HFFc6 (cell line): ENCODE measurements at regions not wholly inside any gene's neighbourhood (a gene's known extent, or its start where the extent isn't known, plus 50 kb on each side); places are given as distances from the start of the nearest gene placed in this dataset.

ENCODE experiments used
- DNase-seq: peaks from one replicate; pipeline ENCODE4 v3.0.0-alpha.2; 2018
- H3K27ac Mint-ChIP-seq: 2 replicates; pipeline ENCODE4 v1.8.0; 2020; ENCODE audit warnings: mild to moderate bottlenecking, mixed read lengths
- H3K27me3 Mint-ChIP-seq: 2 replicates; pipeline ENCODE4 v1.8.0; 2021; ENCODE audit warnings: mild to moderate bottlenecking, moderate library complexity, mixed read lengths; ENCODE audit not compliant: insufficient read depth
- H3K36me3 Mint-ChIP-seq: 2 replicates; pipeline ENCODE4 v1.8.0; 2021; ENCODE audit warnings: low read depth, mixed read lengths
- H3K4me1 Mint-ChIP-seq: 2 replicates; pipeline ENCODE4 v1.8.0; 2020; ENCODE audit warnings: low read depth, mixed read lengths
- H3K4me3 Mint-ChIP-seq: 2 replicates; pipeline ENCODE4 v1.8.0; 2020; ENCODE audit warnings: mild to moderate bottlenecking, moderate library complexity, mixed read lengths
- H3K9me3 Mint-ChIP-seq: 2 replicates; pipeline ENCODE4 v1.8.0; 2020; ENCODE audit warnings: mild to moderate bottlenecking, mixed read lengths
- TF ChIP-seq, protein P1 (sequence below): fragments of 200-600 bp; sonication (generic); IDR thresholded peaks from 2 replicates; pipeline ENCODE4 v1.5.0; 2021; ENCODE audit warnings: antibody characterized with exemption, mild to moderate bottlenecking

DNA sequence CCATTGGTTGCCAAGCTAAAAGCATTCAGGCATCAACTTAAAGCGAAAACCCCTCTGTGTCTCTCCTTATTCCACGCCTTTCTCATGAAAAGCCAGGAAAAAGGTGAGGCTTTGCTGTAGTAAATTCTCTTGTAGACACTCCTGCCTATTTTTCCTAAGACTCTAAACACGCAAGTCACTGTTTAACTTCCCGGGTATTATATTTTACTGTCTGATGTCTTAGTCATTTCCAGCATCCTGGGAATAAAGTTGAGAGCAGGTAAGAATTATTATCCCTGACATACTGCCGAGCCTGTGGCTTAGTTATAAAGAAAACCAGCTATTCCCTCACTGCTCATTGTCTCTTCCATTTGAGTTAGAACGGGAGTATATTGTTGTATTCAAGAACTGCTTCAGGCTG, 112.4 kb upstream of the GATA6 start:
- no peak for DNase-seq
- no peaks in the 10 kb centered on the region for H3K36me3 Mint-ChIP-seq
- H3K9me3 Mint-ChIP-seq, result peaks cover 7% of the 10 kb centered on the region
- H3K4me1 Mint-ChIP-seq, result no peaks in the 10 kb centered on the region
- H3K4me3 Mint-ChIP-seq, result no peak overlapping the region
- no peak overlapping the region for H3K27ac Mint-ChIP-seq
- TF ChIP-seq, protein P1, sequence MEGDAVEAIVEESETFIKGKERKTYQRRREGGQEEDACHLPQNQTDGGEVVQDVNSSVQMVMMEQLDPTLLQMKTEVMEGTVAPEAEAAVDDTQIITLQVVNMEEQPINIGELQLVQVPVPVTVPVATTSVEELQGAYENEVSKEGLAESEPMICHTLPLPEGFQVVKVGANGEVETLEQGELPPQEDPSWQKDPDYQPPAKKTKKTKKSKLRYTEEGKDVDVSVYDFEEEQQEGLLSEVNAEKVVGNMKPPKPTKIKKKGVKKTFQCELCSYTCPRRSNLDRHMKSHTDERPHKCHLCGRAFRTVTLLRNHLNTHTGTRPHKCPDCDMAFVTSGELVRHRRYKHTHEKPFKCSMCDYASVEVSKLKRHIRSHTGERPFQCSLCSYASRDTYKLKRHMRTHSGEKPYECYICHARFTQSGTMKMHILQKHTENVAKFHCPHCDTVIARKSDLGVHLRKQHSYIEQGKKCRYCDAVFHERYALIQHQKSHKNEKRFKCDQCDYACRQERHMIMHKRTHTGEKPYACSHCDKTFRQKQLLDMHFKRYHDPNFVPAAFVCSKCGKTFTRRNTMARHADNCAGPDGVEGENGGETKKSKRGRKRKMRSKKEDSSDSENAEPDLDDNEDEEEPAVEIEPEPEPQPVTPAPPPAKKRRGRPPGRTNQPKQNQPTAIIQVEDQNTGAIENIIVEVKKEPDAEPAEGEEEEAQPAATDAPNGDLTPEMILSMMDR, result no peak
- H3K27me3 Mint-ChIP-seq, result peaks cover 32% of the 10 kb centered on the region

- peaks cover 7% of the 10 kb centered on the region for H3K9me3 Mint-ChIP-seq
- H3K36me3 Mint-ChIP-seq, result no peaks in the 10 kb centered on the region
- DNase-seq, result no peak
- TF ChIP-seq, protein P1, result no peak
- H3K27me3 Mint-ChIP-seq, result peaks cover 29% of the 10 kb centered on the region
- H3K4me3 Mint-ChIP-seq, result no peak overlapping the region
- no peak overlapping the region for H3K27ac Mint-ChIP-seq
- no peaks in the 10 kb centered on the region for H3K4me1 Mint-ChIP-seq
These were observed 111.4 kb upstream of the GATA6 start for GRCh38 chr18:22057908-22058527.

DNA sequence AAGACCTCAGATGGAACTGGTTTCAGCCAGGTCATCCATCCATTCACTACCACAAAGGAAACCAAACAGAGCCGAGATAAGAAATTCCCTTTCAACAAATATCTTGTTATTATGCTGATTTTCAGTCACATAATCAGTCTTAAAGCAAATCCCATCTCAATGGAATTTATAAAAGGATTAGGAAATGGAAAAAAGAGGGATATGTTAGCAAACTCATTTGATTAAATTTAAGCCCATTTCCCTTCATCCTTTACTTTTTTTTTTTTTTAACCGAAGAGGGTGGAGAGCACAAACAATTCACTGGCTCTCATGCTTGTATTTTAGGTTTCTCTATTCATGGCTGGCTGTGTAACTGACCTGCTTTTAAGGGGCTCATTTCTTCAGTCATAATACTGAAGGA, 109.0 kb upstream of the GATA6 start:
- TF ChIP-seq, protein P1, result no peak
- Mint-ChIP-seq H3K4me1 (no peaks in the 10 kb centered on the region), H3K27ac (no peak overlapping the region), H3K27me3 (peaks cover 33% of the 10 kb centered on the region; the same call in 1 of the 2 replicates), H3K4me3 (no peak overlapping the region), H3K36me3 (no peaks in the 10 kb centered on the region), H3K9me3 (no peaks in the 10 kb centered on the region)
- no peak for DNase-seq

GRCh38 chr18:22063102-22063501, 106.3 kb upstream of the GATA6 start:
- Mint-ChIP-seq H3K4me1 (no peaks in the 10 kb centered on the region), H3K27me3 (peaks cover 39% of the 10 kb centered on the region; the same call in 1 of the 2 replicates), H3K9me3 (no peaks in the 10 kb centered on the region), H3K27ac (no peak overlapping the region), H3K36me3 (no peaks in the 10 kb centered on the region), H3K4me3 (no peak overlapping the region)
- no peak for DNase-seq
- TF ChIP-seq, protein P1, result no peak

GRCh38 chr18:22063672-22064071, 105.7 kb upstream of the GATA6 start:
- H3K4me1 Mint-ChIP-seq, result no peaks in the 10 kb centered on the region
- TF ChIP-seq, protein P1, result no peak
- H3K36me3 Mint-ChIP-seq, result no peaks in the 10 kb centered on the region
- H3K27me3 Mint-ChIP-seq, result peaks cover 33% of the 10 kb centered on the region
- no peak overlapping the region for H3K4me3 Mint-ChIP-seq
- DNase-seq, result no peak
- no peaks in the 10 kb centered on the region for H3K9me3 Mint-ChIP-seq
- H3K27ac Mint-ChIP-seq, result no peak overlapping the region
